ENCODE measurements at regions not wholly inside any gene's neighbourhood (a gene's known extent, or its start where the extent isn't known, plus 50 kb on each side); places are given as distances from the start of the nearest gene placed in this dataset.
A peak's percentile ranks its signal among the peaks of the same experiment; 100 is the strongest.

- TF ChIP-seq, protein P1, sequence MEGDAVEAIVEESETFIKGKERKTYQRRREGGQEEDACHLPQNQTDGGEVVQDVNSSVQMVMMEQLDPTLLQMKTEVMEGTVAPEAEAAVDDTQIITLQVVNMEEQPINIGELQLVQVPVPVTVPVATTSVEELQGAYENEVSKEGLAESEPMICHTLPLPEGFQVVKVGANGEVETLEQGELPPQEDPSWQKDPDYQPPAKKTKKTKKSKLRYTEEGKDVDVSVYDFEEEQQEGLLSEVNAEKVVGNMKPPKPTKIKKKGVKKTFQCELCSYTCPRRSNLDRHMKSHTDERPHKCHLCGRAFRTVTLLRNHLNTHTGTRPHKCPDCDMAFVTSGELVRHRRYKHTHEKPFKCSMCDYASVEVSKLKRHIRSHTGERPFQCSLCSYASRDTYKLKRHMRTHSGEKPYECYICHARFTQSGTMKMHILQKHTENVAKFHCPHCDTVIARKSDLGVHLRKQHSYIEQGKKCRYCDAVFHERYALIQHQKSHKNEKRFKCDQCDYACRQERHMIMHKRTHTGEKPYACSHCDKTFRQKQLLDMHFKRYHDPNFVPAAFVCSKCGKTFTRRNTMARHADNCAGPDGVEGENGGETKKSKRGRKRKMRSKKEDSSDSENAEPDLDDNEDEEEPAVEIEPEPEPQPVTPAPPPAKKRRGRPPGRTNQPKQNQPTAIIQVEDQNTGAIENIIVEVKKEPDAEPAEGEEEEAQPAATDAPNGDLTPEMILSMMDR (IDR thresholded peaks at IDR 0.05) = no peak
- TF ChIP-seq POLR2A (IDR thresholded peaks at IDR 0.05; ENCODE audit: low read depth) (no peak), EP300 (IDR thresholded peaks at IDR 0.05) (no peak), POLR2AphosphoS5 (IDR thresholded peaks at IDR 0.05) (no peak)
- peak; percentile 55 for DNase-seq (ENCODE audit: extremely low spot score)
- Histone ChIP-seq H3K36me3 (no peaks in the 10 kb centered on the region), H3K9me3 (no peaks in the 10 kb centered on the region), H3K27me3 (no peaks in the 10 kb centered on the region), H3K27ac (replicated peaks in 1 of 4) (no peak overlapping the region), H3K4me3 (no peak overlapping the region), H3K4me1 (peaks cover 12 to 19% (median 14%) of the 10 kb centered on the region in 4 donors)
- intact Hi-C loops (cut with DNase I) = no loop called here
- 89% methylated on average over 4 of the region's 5 CpGs for WGBS
Measured at GRCh38 chr4:108359130-108359985, 190.6 kb upstream of the LEF1 start.

DNA sequence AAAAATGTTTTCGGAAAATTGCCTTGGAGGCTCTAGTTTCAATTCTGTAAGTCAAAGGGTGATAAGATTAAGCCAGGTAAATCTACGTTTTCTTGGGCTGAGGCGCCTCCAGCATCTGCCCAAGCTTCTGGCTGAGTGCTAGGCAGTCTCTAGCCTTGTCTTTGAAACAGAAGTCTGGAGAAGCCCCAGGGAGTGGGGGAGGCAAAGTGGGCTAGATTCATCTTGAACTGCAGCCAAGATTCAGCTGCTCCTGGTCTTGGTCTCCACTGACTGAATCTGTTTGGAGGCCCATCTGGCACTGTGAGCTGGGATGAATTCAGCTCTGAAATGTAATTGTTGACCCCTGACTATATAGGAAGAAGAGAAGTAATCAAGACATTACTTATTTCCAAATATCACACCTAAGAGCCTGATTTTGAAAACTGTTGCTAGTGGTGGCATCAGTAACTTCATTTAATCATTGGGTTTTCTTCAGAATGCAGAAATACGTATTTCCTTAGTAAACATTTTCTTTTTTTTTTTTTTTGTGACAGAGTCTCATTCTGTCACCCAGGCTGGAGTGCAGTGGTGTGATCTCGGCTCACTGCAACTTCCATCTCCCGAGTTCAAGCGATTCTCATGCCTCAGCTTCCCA, 187.3 kb upstream of the LEF1 start:
- Histone ChIP-seq H3K9me3 (no peaks in the 10 kb centered on the region), H3K36me3 (no peaks in the 10 kb centered on the region), H3K4me1 (peaks cover 20 to 31% (median 22%) of the 10 kb centered on the region in 4 donors), H3K27me3 (no peaks in the 10 kb centered on the region), H3K4me3 (no peak overlapping the region), H3K27ac (replicated peaks in 1 of 4) (no peak overlapping the region)
- no peak for DNase-seq (ENCODE audit: extremely low spot score)
- WGBS = 80% methylated on average over 7 of the region's 7 CpGs
- TF ChIP-seq EP300 (IDR thresholded peaks at IDR 0.05) (no peak), POLR2AphosphoS5 (IDR thresholded peaks at IDR 0.05) (no peak), POLR2A (IDR thresholded peaks at IDR 0.05; ENCODE audit: low read depth) (no peak)
- TF ChIP-seq, protein P1 (IDR thresholded peaks at IDR 0.05) = no peak
- intact Hi-C loops (cut with DNase I) = no loop called here

GRCh38 chr4:108355186-108355901, 186.6 kb upstream of the LEF1 start:
- Histone ChIP-seq H3K27me3 (no peaks in the 10 kb centered on the region), H3K4me1 (peaks cover 14 to 27% (median 15%) of the 10 kb centered on the region in 4 donors), H3K4me3 (no peak overlapping the region), H3K36me3 (no peaks in the 10 kb centered on the region), H3K27ac (replicated peaks in 1 of 4) (no peak overlapping the region), H3K9me3 (no peaks in the 10 kb centered on the region)
- no peak for DNase-seq (ENCODE audit: extremely low spot score)
- WGBS = 54% methylated on average over 4 of the region's 4 CpGs
- intact Hi-C loops (cut with DNase I) = no loop called here
- no peak for TF ChIP-seq POLR2A (IDR thresholded peaks at IDR 0.05; ENCODE audit: low read depth)

DNA sequence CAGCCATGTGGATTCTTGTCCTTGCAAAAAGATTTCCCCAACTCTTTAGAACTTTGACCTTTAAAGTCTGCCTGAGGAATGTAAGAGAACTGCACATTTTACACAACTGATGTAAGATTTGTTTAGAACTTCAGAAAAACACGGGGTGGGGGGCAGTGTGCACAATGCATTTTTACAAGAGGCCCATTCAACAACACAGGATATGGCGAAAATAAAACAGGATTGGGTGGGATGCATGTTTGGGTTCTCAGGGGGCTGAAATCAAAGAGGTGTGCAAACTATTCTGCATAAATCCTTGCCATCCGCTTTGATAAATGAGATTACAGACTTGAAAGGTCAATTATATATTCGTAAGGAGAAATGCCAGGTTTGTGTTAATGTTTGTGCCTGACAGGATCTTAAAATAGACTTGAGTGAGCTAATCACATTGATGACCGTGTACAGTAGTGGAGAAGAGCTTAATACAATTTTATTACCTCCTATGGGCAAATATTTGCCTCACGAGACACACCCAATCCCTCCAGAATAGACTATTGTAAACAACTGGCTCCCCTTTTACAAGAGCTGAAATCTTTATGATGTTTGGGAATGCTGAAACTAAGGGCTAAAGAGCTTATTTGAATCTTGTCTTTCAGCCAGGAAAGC, 184.1 kb upstream of the LEF1 start:
- TF ChIP-seq EP300 (IDR thresholded peaks at IDR 0.05) (no peak), POLR2A (IDR thresholded peaks at IDR 0.05; ENCODE audit: low read depth) (no peak), POLR2AphosphoS5 (IDR thresholded peaks at IDR 0.05) (no peak)
- TF ChIP-seq, protein P1 (IDR thresholded peaks at IDR 0.05) = no peak
- Histone ChIP-seq H3K9me3 (no peaks in the 10 kb centered on the region), H3K27ac (replicated peaks in 1 of 4) (no peak overlapping the region), H3K4me1 (peaks cover 14 to 27% (median 15%) of the 10 kb centered on the region in 4 donors), H3K4me3 (no peak overlapping the region), H3K27me3 (no peaks in the 10 kb centered on the region), H3K36me3 (no peaks in the 10 kb centered on the region)
- intact Hi-C loops (cut with DNase I) = no loop called here
- no peak for DNase-seq (ENCODE audit: extremely low spot score)
- 53% methylated on average over 6 of the region's 6 CpGs for WGBS

Data from esophagus muscularis mucosa (tissue), 4 donors.